ENCODE measurements at regions not wholly inside any gene's neighbourhood (a gene's known extent, or its start where the extent isn't known, plus 50 kb on each side); places are given as distances from the start of the nearest gene placed in this dataset.
"Not testable (repeated sequence)": the region's sequence is repeated elsewhere in the genome, so short reads cannot be mapped to it uniquely, and the experiment has no call there.

DNA sequence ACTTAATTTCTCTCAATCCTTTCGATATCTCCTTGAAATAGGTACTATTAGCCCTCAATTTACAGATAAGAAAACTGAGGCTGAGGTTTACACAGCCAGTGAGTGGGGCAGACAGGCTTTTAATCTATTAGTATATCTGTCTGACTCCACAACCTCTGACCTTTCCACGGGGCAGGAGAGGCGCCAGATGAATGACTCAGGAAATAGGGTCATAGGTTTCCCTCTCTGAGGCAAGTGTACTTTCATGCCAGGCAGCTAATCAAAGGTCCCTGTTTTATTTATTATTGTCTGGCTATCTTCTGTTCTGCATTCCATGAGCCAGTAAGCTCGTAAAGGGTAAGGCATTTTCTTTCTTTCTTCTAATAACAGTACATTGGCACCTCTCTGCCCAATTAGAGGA is 79.6 kb upstream of the KLF4 start:
- 58 to 72% methylated on average over 4 of the region's 4 CpGs for WGBS, 2 donors
- DNase-seq (no peak), ATAC-seq (ENCODE audit: insufficient read depth, low FRiP score) (no peak)
- Histone ChIP-seq H3K9ac (ENCODE audit: insufficient read depth in 1 of 2, low read length in 2 of 2) (no peak overlapping the region), H3K27me3 (ENCODE audit: control insufficient read depth in 3 of 3, insufficient read depth in 3 of 3, low read length in 2 of 3) (no peaks in the 10 kb centered on the region), H3K27ac (ENCODE audit: low read depth in 1 of 2, low read length in 1 of 2) (no peak overlapping the region), H3K9me3 (ENCODE audit: control insufficient read depth in 4 of 4, insufficient read depth in 3 of 4, low read length in 3 of 4) (no peaks in the 10 kb centered on the region), H3K4me3 (no peak overlapping the region), H3K4me1 (ENCODE audit: control insufficient read depth in 5 of 5, insufficient read depth in 5 of 5, low read length in 5 of 5) (no peaks in the 10 kb centered on the region), H3K36me3 (ENCODE audit: control insufficient read depth in 4 of 4, insufficient read depth in 4 of 4, low read length in 4 of 4) (no peaks in the 10 kb centered on the region)
- TF ChIP-seq, protein P1, sequence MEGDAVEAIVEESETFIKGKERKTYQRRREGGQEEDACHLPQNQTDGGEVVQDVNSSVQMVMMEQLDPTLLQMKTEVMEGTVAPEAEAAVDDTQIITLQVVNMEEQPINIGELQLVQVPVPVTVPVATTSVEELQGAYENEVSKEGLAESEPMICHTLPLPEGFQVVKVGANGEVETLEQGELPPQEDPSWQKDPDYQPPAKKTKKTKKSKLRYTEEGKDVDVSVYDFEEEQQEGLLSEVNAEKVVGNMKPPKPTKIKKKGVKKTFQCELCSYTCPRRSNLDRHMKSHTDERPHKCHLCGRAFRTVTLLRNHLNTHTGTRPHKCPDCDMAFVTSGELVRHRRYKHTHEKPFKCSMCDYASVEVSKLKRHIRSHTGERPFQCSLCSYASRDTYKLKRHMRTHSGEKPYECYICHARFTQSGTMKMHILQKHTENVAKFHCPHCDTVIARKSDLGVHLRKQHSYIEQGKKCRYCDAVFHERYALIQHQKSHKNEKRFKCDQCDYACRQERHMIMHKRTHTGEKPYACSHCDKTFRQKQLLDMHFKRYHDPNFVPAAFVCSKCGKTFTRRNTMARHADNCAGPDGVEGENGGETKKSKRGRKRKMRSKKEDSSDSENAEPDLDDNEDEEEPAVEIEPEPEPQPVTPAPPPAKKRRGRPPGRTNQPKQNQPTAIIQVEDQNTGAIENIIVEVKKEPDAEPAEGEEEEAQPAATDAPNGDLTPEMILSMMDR (IDR thresholded peaks at IDR 0.05; ENCODE audit: control extremely low read depth, extremely low read depth), result no peak

DNA sequence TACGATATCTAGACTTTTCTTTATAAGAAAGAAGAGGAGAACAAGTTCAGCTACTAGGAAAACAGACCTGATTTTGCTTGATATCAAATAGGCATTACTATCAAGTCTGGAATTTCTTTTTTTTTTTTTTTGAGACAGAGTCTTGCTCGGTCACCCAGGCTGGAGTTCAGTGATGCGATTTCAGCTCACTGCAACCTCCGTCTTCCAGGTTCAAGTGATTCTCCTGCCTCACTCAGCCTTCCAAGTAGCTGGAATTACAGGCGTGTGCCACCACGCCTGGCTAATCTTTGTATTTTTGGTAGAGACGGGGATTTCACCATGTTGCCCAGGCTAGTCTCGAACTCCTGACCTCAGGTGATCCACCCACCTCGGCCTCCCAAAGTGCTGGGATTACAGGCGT is 78.8 kb upstream of the KLF4 start:
- not testable (repeated sequence) for H3K4me1 ChIP-seq (ENCODE audit: control insufficient read depth in 5 of 5, insufficient read depth in 5 of 5, low read length in 5 of 5); H3K27ac ChIP-seq (ENCODE audit: low read depth in 1 of 2, low read length in 1 of 2); H3K4me3 ChIP-seq; H3K36me3 ChIP-seq (ENCODE audit: control insufficient read depth in 4 of 4, insufficient read depth in 4 of 4, low read length in 4 of 4); DNase-seq; ATAC-seq (ENCODE audit: insufficient read depth, low FRiP score); H3K9me3 ChIP-seq (ENCODE audit: control insufficient read depth in 4 of 4, insufficient read depth in 3 of 4, low read length in 3 of 4); H3K27me3 ChIP-seq (ENCODE audit: control insufficient read depth in 3 of 3, insufficient read depth in 3 of 3, low read length in 2 of 3); H3K9ac ChIP-seq (ENCODE audit: insufficient read depth in 1 of 2, low read length in 2 of 2)
- WGBS, 2 donors, result 95 to 96% methylated on average over 10 of the region's 10 CpGs

DNA sequence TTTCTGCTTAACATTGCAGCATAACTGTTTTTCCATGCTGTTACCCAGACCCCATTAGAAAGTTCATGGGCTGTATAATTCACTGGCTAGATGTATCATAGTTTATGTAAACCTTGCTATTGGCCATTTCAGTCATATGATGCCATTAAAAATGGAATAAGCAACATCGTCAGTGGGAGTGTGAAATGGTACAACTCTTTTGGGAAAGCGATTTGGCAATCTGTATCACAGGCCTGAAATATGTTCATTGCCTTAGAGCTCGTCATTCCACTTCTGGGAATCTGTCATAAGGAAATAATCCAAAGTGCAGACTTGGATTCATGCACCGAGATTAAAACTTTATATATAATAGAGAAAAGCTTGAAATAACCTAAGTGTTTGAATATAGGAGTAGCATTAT is 77.9 kb upstream of the KLF4 start:
- Histone ChIP-seq H3K27me3 (ENCODE audit: control insufficient read depth in 3 of 3, insufficient read depth in 3 of 3, low read length in 2 of 3) (no peaks in the 10 kb centered on the region), H3K4me1 (ENCODE audit: control insufficient read depth in 5 of 5, insufficient read depth in 5 of 5, low read length in 5 of 5) (no peaks in the 10 kb centered on the region), H3K9ac (ENCODE audit: insufficient read depth in 1 of 2, low read length in 2 of 2) (no peak overlapping the region), H3K9me3 (ENCODE audit: control insufficient read depth in 4 of 4, insufficient read depth in 3 of 4, low read length in 3 of 4) (no peaks in the 10 kb centered on the region), H3K27ac (ENCODE audit: low read depth in 1 of 2, low read length in 1 of 2) (no peak overlapping the region), H3K4me3 (no peak overlapping the region), H3K36me3 (ENCODE audit: control insufficient read depth in 4 of 4, insufficient read depth in 4 of 4, low read length in 4 of 4) (no peaks in the 10 kb centered on the region)
- 93 to 94% methylated on average over 4 of the region's 4 CpGs for WGBS, 2 donors
- ATAC-seq (ENCODE audit: insufficient read depth, low FRiP score), result no peak
- DNase-seq, result no peak
- TF ChIP-seq, protein P1 (IDR thresholded peaks at IDR 0.05; ENCODE audit: control extremely low read depth, extremely low read depth), result no peak

DNA sequence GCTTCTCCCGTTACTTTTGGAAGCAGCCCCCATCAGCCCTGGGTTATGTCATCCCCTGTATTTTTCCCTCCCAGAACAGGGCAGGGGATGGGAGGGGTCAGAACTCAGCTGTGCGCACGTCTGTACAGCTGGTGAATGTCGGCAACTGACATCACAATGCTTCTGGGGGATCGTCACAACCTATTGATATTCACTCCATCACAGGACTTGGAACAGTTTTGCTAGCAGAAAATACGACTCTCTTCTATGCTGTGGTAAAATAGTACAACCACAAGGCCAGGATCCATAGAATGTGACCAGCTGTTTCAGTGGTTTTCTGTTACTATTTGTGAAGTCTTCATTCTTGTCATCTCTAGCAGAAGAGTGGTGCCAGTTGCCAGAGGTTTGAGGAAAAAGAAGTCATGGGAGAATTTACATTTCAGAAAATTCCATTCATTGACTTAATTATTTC is 77.1 kb upstream of the KLF4 start:
- H3K27ac ChIP-seq (ENCODE audit: low read depth in 1 of 2, low read length in 1 of 2), result no peak overlapping the region
- no peaks in the 10 kb centered on the region for H3K4me1 ChIP-seq (ENCODE audit: control insufficient read depth in 5 of 5, insufficient read depth in 5 of 5, low read length in 5 of 5)
- no peaks in the 10 kb centered on the region for H3K36me3 ChIP-seq (ENCODE audit: control insufficient read depth in 4 of 4, insufficient read depth in 4 of 4, low read length in 4 of 4)
- no peaks in the 10 kb centered on the region for H3K27me3 ChIP-seq (ENCODE audit: control insufficient read depth in 3 of 3, insufficient read depth in 3 of 3, low read length in 2 of 3)
- peak in 2 of 3 donors; percentile 31 to 33 for DNase-seq
- 78 to 81% methylated on average over 6 of the region's 6 CpGs for WGBS, 2 donors
- H3K9ac ChIP-seq (ENCODE audit: insufficient read depth in 1 of 2, low read length in 2 of 2), result no peak overlapping the region
- H3K4me3 ChIP-seq, result no peak overlapping the region
- no peaks in the 10 kb centered on the region for H3K9me3 ChIP-seq (ENCODE audit: control insufficient read depth in 4 of 4, insufficient read depth in 3 of 4, low read length in 3 of 4)
- TF ChIP-seq, protein P1 (IDR thresholded peaks at IDR 0.05; ENCODE audit: control extremely low read depth, extremely low read depth), result no peak
- no peak for ATAC-seq (ENCODE audit: insufficient read depth, low FRiP score)
